Muscle layer of colon (tissue), 2 donors: ENCODE measurements at regions not wholly inside any gene's neighbourhood (a gene's known extent, or its start where the extent isn't known, plus 50 kb on each side); places are given as distances from the start of the nearest gene placed in this dataset.

Experiments
- H3K27ac ChIP-seq: one replicate; pipeline ENCODE4 v1.7.0; 2013; ENCODE audit warnings: low read depth, mild to moderate bottlenecking, low read length, moderate library complexity
- H3K27me3 ChIP-seq, 2 donors: one replicate each; pipeline ENCODE4 v1.7.0; 2013; ENCODE audit warnings: low read length in 2 of 2, mild to moderate bottlenecking in 2 of 2; ENCODE audit not compliant: insufficient read depth in 2 of 2, control insufficient read depth in 1 of 2
- H3K36me3 ChIP-seq: one replicate; pipeline ENCODE4 v1.7.0; 2013; ENCODE audit warnings: mild to moderate bottlenecking, low read length; ENCODE audit not compliant: insufficient read depth
- H3K4me1 ChIP-seq: one replicate; pipeline ENCODE4 v1.7.0; 2013; ENCODE audit warnings: mild to moderate bottlenecking, low read length; ENCODE audit not compliant: insufficient read depth
- H3K4me3 ChIP-seq, 2 donors: one replicate each; pipeline ENCODE4 v1.7.0; 2013; ENCODE audit warnings: low read length in 2 of 2, low read depth in 1 of 2, mild to moderate bottlenecking in 1 of 2, moderate library complexity in 1 of 2
- H3K9ac ChIP-seq: one replicate; pipeline ENCODE4 v1.7.0; 2013; ENCODE audit warnings: low read length
- H3K9me3 ChIP-seq: one replicate; pipeline ENCODE4 v1.7.0; 2013; ENCODE audit warnings: mild to moderate bottlenecking, low read length
- donor health status: abdominal sarcoma.
- donor health status: Adenocarcinoma of cecum.

DNA sequence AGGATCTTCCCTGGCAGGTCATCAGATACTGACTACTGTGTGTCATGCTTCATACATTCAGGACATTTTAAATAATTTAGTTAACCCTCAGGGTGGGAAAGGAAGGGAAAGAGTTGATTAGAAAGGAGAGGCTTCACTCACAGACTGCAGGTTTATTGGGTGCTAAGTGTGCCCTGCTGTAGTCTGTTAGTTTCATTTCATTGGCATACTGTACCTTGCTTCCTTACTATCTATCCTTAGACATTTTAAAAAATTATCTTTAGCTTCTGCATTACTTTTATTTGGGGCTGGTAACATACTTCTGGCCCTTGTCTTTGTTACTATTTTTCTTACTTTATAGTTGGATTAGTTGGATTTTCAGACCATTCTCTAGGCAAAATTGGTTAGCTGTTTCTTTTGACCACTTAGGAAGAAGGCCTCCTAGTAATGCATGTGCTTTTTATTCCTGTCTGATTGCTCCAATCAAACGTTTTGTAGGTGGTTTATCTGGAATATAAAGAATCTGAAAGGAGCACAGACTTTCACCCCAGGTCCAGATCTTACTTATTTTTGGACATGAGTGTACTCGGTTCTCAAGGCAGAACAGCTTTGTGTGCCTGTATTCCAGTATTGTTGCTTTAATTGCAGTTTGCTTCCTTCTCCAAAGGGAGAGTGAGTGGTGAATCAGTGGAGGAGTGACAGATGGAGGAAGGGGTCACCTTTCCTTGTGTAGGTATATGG, 82.7 kb upstream of the PRDM1 start:
- peaks cover 0 to 12% of the 10 kb centered on the region in 2 donors for H3K27me3 ChIP-seq

GRCh38 chr6:106002005-106002404, 84.1 kb upstream of the PRDM1 start:
- no peak overlapping the region for H3K27ac ChIP-seq
- H3K36me3 ChIP-seq, result no peaks in the 10 kb centered on the region
- H3K9me3 ChIP-seq, result no peaks in the 10 kb centered on the region
- no peak overlapping the region for H3K4me3 ChIP-seq
- no peaks in the 10 kb centered on the region for H3K4me1 ChIP-seq
- no peak overlapping the region for H3K9ac ChIP-seq
- H3K27me3 ChIP-seq, result peaks cover 5 to 20% of the 10 kb centered on the region in 2 donors

More for the DNA sequence above, 82.7 kb upstream of the PRDM1 start:
- H3K36me3 ChIP-seq, result no peaks in the 10 kb centered on the region
- no peak overlapping the region for H3K9ac ChIP-seq
- H3K27ac ChIP-seq, result no peak overlapping the region
- H3K9me3 ChIP-seq, result no peaks in the 10 kb centered on the region
- no peaks in the 10 kb centered on the region for H3K4me1 ChIP-seq
- no peak overlapping the region for H3K4me3 ChIP-seq

GRCh38 chr6:106000935-106001334, 85.2 kb upstream of the PRDM1 start:
- H3K27me3 ChIP-seq, result peaks cover 15 to 29% of the 10 kb centered on the region in 2 donors
- no peak overlapping the region for H3K9ac ChIP-seq

DNA sequence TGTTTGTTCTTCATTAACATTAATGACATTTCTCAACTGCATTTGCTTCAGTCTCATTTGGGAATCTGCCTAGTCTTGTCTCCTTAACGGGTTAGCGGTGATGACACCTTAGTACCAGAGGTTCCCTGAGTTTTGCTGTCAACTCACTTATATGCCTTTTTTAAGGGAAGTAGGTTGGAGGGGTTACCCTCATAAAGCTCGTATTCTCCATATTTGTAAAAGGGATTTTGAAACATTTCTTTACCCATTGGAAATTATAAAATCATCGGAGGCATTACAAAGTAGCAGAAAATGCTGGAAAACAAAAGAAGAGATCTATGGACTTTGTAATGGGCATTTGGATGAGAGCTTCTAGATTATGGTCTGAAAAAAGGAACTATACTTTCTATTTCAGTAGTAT, 88.7 kb upstream of the PRDM1 start:
- no peaks in the 10 kb centered on the region for H3K9me3 ChIP-seq
- no peak overlapping the region for H3K4me3 ChIP-seq
- H3K27me3 ChIP-seq, result peaks cover 49 to 59% of the 10 kb centered on the region in 2 donors
- no peaks in the 10 kb centered on the region for H3K36me3 ChIP-seq
- no peak overlapping the region for H3K27ac ChIP-seq
- H3K9ac ChIP-seq, result no peak overlapping the region
- H3K4me1 ChIP-seq, result peaks cover 21% of the 10 kb centered on the region

More at GRCh38 chr6:106000935-106001334, 85.2 kb upstream of the PRDM1 start:
- Histone ChIP-seq H3K27ac (no peak overlapping the region), H3K4me1 (no peaks in the 10 kb centered on the region), H3K4me3 (no peak overlapping the region), H3K36me3 (no peaks in the 10 kb centered on the region), H3K9me3 (no peaks in the 10 kb centered on the region)

DNA sequence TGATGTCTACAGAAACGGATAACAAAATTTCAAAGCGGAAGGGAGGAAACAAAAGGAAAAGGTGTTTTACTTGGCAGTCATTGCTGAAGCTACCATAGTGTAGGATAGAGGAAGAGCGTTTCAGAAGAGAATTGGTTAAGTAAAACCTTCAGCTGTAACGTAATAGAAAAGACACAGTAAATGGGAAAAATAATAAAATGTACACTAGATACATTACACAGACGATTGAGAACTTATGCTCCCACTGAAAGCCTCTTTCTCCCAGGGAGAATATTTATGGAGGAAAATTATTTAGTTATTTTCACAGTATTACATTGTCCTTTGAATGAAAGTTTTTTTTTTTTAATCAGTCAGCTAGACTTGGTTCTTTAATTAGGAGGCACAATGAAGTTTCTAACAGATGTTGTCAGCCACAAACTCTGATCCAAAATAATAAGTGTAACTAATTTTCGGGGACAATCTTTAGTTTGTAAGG, 90.7 kb upstream of the PRDM1 start:
- no peaks in the 10 kb centered on the region for H3K36me3 ChIP-seq
- H3K27ac ChIP-seq, result no peak overlapping the region
- peak overlapping the region in 1 of 2 donors; percentile 49 for H3K4me3 ChIP-seq
- H3K9me3 ChIP-seq, result no peaks in the 10 kb centered on the region
- peaks cover 29% of the 10 kb centered on the region for H3K4me1 ChIP-seq
- H3K27me3 ChIP-seq, result peaks cover 67 to 75% of the 10 kb centered on the region in 2 donors
- H3K9ac ChIP-seq, result no peak overlapping the region

- Histone ChIP-seq H3K9ac (no peak overlapping the region), H3K36me3 (no peaks in the 10 kb centered on the region), H3K27ac (no peak overlapping the region), H3K9me3 (no peaks in the 10 kb centered on the region), H3K4me1 (peaks cover 29% of the 10 kb centered on the region), H3K4me3 (peak overlapping the region; percentile 23 to 49), H3K27me3 (peaks cover 71 to 73% of the 10 kb centered on the region in 2 donors)
These were observed 91.3 kb upstream of the PRDM1 start for GRCh38 chr6:105994591-105995390.

DNA sequence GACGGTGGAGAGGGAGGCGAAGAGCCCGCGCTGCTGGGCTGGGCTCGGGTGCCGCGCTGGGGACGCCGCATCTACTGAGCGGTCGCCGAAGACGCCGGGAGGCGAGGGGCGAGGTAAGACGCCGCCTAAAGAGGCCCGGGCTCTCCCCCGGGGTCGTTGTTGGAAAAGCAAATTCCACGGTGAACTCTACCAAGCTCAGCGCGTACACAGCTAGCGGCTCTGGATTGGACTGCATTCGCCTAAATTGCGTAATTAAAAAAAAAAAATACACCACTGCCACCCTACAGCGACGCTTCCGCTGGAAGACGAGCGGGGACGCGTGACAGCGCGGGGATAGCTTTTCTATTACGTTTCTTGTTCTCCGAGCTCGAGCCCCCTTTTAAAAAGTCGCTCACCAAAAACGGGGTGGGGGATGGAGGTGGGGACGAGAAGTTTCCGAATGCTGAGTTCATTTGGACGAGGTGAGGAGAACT, 92.0 kb upstream of the PRDM1 start:
- Histone ChIP-seq H3K27me3 (peaks cover 72 to 79% of the 10 kb centered on the region in 2 donors), H3K36me3 (no peaks in the 10 kb centered on the region), H3K27ac (no peak overlapping the region), H3K4me1 (peaks cover 29% of the 10 kb centered on the region), H3K9me3 (no peaks in the 10 kb centered on the region), H3K9ac (no peak overlapping the region), H3K4me3 (peak overlapping the region; percentile 23 to 49)

GRCh38 chr6:105993341-105994117, 92.6 kb upstream of the PRDM1 start:
- Histone ChIP-seq H3K27ac (no peak overlapping the region), H3K4me1 (peaks cover 29% of the 10 kb centered on the region), H3K36me3 (no peaks in the 10 kb centered on the region), H3K9me3 (no peaks in the 10 kb centered on the region), H3K27me3 (peaks cover 74 to 83% of the 10 kb centered on the region in 2 donors), H3K9ac (no peak overlapping the region), H3K4me3 (peak overlapping the region in 1 of 2 donors; percentile 18)

DNA sequence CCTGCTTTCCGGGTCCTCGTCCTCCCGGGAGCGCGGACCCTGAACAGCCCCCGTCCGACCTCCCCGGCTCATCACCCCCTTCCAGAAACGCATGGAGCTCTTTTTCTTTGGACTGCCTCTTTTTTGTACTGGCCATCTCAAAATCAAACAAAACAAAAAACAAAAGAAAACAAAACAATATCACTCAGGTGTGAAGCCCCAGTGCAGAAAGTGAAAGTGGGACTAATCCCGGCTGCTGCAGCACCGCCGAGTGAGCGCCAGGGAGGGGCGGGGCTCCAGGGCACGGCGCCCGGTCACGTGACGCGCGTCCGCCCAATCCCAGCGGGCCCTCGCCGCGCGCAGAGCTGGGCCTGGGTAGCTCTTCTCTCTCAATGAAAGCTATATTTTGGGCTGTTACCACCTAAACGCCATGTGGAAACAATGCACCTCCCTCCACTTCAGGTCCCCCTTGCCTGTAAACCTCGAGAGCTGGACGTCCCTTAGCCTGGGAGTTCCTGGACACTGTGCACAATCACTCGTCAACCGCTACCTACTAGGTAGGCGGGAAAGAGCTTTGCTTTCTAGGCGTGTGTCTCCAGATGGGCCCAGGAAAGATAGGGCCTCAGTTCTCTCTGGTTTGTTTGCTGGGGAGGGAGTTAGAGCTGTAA, 93.7 kb upstream of the PRDM1 start:
- H3K9ac ChIP-seq, result no peak overlapping the region
- H3K27me3 ChIP-seq, result peaks cover 80 to 86% of the 10 kb centered on the region in 2 donors
- H3K27ac ChIP-seq, result no peak overlapping the region
- no peaks in the 10 kb centered on the region for H3K9me3 ChIP-seq
- H3K4me1 ChIP-seq, result peaks cover 29% of the 10 kb centered on the region
- no peaks in the 10 kb centered on the region for H3K36me3 ChIP-seq
- H3K4me3 ChIP-seq, result peak overlapping the region; percentile 34 to 78

DNA sequence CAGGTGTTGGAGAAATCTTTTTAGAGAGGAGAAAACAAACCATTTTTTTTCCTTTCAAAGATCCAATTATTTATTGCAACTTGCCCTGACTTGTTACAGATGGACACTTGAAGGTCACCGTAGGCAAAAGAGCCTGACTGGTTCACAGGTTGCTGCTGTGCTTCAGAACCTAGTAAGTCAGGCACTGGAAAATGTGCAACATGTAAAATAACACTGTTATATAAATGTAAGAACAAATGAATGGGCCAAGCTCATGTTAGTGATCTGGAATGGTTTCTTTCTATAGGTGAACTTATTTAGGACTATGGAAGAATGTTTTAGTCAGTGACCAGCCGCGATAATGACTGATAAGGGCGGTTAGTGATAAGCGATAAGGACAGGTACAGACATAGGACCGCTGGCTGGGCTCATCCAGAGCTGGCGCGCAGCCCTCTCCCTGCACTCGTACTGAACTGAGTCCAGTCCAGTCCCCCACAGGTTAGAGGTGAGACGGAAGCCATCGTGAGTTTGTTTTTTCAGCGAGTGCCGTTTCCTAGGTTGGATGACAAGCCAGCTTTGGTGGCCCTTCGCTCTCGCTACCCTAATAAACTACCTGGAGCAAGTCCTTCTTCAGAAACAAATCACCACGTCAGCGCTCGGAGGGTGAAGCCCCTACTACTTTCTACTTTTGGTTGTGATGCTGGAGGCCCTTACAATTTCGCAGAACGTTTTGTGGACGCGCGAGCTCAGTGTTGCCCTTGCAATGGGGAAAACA, 94.4 kb upstream of the PRDM1 start:
- H3K4me1 ChIP-seq, result peaks cover 29% of the 10 kb centered on the region
- H3K9me3 ChIP-seq, result no peaks in the 10 kb centered on the region
- H3K9ac ChIP-seq, result no peak overlapping the region
- no peaks in the 10 kb centered on the region for H3K36me3 ChIP-seq
- peaks cover 74 to 90% of the 10 kb centered on the region in 2 donors for H3K27me3 ChIP-seq
- peak overlapping the region; percentile 34 to 78 for H3K4me3 ChIP-seq
- no peak overlapping the region for H3K27ac ChIP-seq
